Transverse colon (tissue), 4 donors: ENCODE measurements at regions not wholly inside any gene's neighbourhood (a gene's known extent, or its start where the extent isn't known, plus 50 kb on each side); places are given as distances from the start of the nearest gene placed in this dataset.

Source experiments
- DNase-seq: peaks from one replicate; pipeline ENCODE4 v3.0.0-alpha.2; 2019
- H3K27ac ChIP-seq, 4 donors: fragments of 200-600 bp; sonication (generic); 2 replicates each; pipeline ENCODE4 v1.5.1; 2016 to 2018; ENCODE audit warnings: inconsistent platforms in 4 of 4
- H3K27me3 ChIP-seq: fragments of 200-600 bp; sonication (generic); 2 replicates; pipeline ENCODE4 v1.5.1; 2017; ENCODE audit warnings: inconsistent platforms
- H3K36me3 ChIP-seq, 4 donors: fragments of 200-600 bp; sonication (generic); 2 replicates each; pipeline ENCODE4 v1.5.1; 2017 to 2019; ENCODE audit warnings: inconsistent platforms in 4 of 4
- H3K4me1 ChIP-seq, 4 donors: fragments of 200-600 bp; sonication (generic); 2 replicates each; pipeline ENCODE4 v1.5.1; 2017 to 2020; ENCODE audit warnings: inconsistent platforms in 4 of 4
- H3K4me3 ChIP-seq, 4 donors: fragments of 200-600 bp; sonication (generic); 1 replicate in 1 of 4; 2 replicates in 3 of 4; pipeline versions ENCODE4 v1.5.1 to v1.6.1; 2017 to 2019; ENCODE audit warnings: inconsistent platforms in 4 of 4
- H3K9me3 ChIP-seq, 2 donors: fragments of 200-600 bp; sonication (generic); 2 replicates each; pipeline ENCODE4 v1.5.1; 2017 to 2019; ENCODE audit warnings: inconsistent platforms in 2 of 2
- EP300 ChIP-seq: sonication (generic); formaldehyde crosslinking; IDR thresholded peaks from one replicate; pipeline ENCODE4 v1.6.1; 2017; ENCODE audit warnings: antibody characterized with exemption, low read depth
- POLR2A ChIP-seq: fragments of 450-650 bp; IDR thresholded peaks from one replicate; pipeline ENCODE4 v1.6.1; 2016; ENCODE audit warnings: antibody characterized with exemption, mild to moderate bottlenecking, moderate library complexity
- POLR2AphosphoS5 ChIP-seq, 3 donors: sonication (generic); formaldehyde crosslinking; IDR thresholded peaks; one replicate each; pipeline ENCODE4 v1.6.1; 2016; ENCODE audit warnings: antibody characterized with exemption in 3 of 3
- WGBS, 2 donors: methylation state at CpG; one replicate each; pipeline ENCODE4 v1.1.5; 2018; ENCODE audit warnings: low coverage in 1 of 2; 5-methylcytosine and 5-hydroxymethylcytosine counted together
- in situ Hi-C, 4 donors: fragments of 200-750 bp; cut with MboI; loops; one replicate each; pipeline versions ENCODE4 v1.15.0 to v1.15.1; 2017; ENCODE audit warnings: low sequenced_read_pairs in 3 of 4, low pct_ligation_motif_present in 1 of 4, low pct_unique_long_range_greater_than_20kb in 1 of 4
- intact Hi-C: fragments of 100-400 bp; cut with DNase I; formaldehyde crosslinking; loops from one replicate; pipeline ENCODE4 v1.15.1; 2023; ENCODE audit warnings: low total_unique reads
- TF ChIP-seq, protein P1 (sequence below), 5 experiments: fragments of 200-600 bp in 3 of 5; fragments of 450-650 bp in 2 of 5; sonication (generic) in 3 of 5; IDR thresholded peaks; 1 replicate in 2 of 5; 2 replicates in 3 of 5; pipeline ENCODE4 v1.5.1; 2016 to 2017; ENCODE audit warnings: antibody characterized with exemption in 5 of 5, inconsistent platforms in 3 of 5, mild to moderate bottlenecking in 2 of 5, moderate library complexity in 1 of 5

DNA sequence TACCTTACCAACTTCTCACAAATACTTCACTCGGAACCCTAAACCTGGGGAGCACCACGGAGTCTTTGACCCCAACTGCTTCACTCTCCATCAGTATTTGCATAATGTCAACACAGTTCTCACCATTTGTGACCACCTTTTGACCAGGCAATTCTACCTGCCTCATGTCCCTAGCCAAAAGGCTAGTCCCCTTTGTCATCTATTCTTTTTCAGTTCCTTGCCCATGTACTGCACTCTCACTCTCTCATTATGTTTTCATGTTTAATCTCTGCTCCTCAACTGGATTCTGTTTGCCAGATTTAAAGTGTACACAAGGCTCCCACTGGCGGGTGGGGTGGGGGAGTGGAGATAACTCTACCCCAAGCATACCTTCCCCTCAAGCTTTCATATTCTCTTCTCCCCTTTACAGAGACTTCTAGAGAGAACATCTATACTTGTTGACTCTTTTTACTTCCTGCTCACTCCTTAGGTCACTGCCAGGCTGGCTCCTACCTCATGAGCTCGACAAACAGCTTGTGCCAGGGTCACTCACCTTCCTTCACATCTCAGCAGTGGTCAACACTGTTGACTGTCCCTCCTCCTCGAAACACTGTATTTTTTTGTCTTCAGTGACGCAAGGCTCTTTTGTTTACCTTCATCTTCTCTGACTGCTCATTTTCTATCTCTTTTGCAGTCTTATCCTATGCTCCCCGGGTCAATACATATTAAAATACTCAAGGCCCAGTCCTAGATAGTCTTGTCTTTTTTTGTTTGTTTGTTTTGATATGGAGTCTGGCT is 88.7 kb upstream of the MAP4K3 start:
- in situ Hi-C loops: no loop called here
- WGBS, 2 donors: 89 to 93% methylated on average over 5 to 7 of the region's 7 CpGs
- H3K27ac ChIP-seq: no peak overlapping the region

GRCh38 chr2:39528701-39529100 is 91.6 kb upstream of the MAP4K3 start:
- Histone ChIP-seq H3K4me3 (no peak overlapping the region), H3K27ac (no peak overlapping the region), H3K4me1 (no peaks in the 10 kb centered on the region), H3K36me3 (no peaks in the 10 kb centered on the region), H3K27me3 (no peaks in the 10 kb centered on the region), H3K9me3 (no peaks in the 10 kb centered on the region)
- DNase-seq: no peak
- no peak for TF ChIP-seq POLR2AphosphoS5 (IDR thresholded peaks at IDR 0.05)
- intact Hi-C loops: loop anchor here (5.0 kb wide), 1 partner anchor 476 kb away; no protein-coding TSS in a partner anchor
- WGBS, 2 donors: 80 to 84% methylated on average over 3 to 5 of the region's 5 CpGs
- in situ Hi-C loops: no loop called here

More for the DNA sequence above, 88.7 kb upstream of the MAP4K3 start:
- Histone ChIP-seq H3K27me3 (no peaks in the 10 kb centered on the region), H3K9me3 (peaks cover 6 to 8% of the 10 kb centered on the region in 2 donors), H3K4me1 (peaks cover 0 to 4% (median 0%) of the 10 kb centered on the region in 4 donors), H3K36me3 (no peaks in the 10 kb centered on the region), H3K4me3 (no peak overlapping the region)
- intact Hi-C loops: loop anchor here (5.0 kb wide), 1 partner anchor 474 kb away; no protein-coding TSS in a partner anchor
- TF ChIP-seq, protein P1, sequence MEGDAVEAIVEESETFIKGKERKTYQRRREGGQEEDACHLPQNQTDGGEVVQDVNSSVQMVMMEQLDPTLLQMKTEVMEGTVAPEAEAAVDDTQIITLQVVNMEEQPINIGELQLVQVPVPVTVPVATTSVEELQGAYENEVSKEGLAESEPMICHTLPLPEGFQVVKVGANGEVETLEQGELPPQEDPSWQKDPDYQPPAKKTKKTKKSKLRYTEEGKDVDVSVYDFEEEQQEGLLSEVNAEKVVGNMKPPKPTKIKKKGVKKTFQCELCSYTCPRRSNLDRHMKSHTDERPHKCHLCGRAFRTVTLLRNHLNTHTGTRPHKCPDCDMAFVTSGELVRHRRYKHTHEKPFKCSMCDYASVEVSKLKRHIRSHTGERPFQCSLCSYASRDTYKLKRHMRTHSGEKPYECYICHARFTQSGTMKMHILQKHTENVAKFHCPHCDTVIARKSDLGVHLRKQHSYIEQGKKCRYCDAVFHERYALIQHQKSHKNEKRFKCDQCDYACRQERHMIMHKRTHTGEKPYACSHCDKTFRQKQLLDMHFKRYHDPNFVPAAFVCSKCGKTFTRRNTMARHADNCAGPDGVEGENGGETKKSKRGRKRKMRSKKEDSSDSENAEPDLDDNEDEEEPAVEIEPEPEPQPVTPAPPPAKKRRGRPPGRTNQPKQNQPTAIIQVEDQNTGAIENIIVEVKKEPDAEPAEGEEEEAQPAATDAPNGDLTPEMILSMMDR (IDR thresholded peaks at IDR 0.05): no peak
- TF ChIP-seq POLR2A: no peak
- TF ChIP-seq EP300: no peak
- no peak for TF ChIP-seq POLR2AphosphoS5 (IDR thresholded peaks at IDR 0.05)
- DNase-seq: no peak

- TF ChIP-seq, protein P1 (IDR thresholded peaks at IDR 0.05): no peak
- TF ChIP-seq POLR2A: no peak
- no peak for DNase-seq
- Histone ChIP-seq H3K27me3 (no peaks in the 10 kb centered on the region), H3K27ac (no peak overlapping the region), H3K36me3 (no peaks in the 10 kb centered on the region), H3K9me3 (no peaks in the 10 kb centered on the region), H3K4me1 (no peaks in the 10 kb centered on the region), H3K4me3 (no peak overlapping the region)
- intact Hi-C loops: loop anchor here (5.0 kb wide), 1 partner anchor 478 kb away; no protein-coding TSS in a partner anchor
- WGBS, 2 donors: 95 to 100% methylated on average over 1 of the region's 1 CpG
- in situ Hi-C loops: no loop called here
Measured at GRCh38 chr2:39529836-39530235, 92.8 kb upstream of the MAP4K3 start.

DNA sequence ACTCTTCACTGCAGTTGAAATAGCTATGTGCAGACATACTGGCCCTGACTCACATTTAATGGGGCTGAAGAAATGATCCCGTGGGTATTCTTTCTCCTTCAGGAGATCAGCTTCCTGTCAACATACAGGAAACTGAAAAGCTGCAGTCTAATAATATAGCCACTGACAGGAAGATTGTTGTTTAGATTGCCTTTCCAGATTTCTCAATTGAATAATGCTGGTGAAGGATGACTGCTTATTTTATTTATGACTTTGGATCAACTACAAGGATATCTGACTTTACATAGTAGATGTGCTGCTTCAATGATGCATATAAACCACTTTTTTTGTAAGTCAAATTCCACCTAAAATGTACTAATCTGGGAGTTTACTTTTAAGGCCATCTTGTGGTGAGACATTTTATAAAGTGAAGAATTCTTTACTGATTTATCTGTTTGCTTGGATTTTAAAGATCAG is 93.4 kb upstream of the MAP4K3 start:
- no peak for DNase-seq
- no peak overlapping the region for H3K4me3 ChIP-seq
- intact Hi-C loops: no loop called here
- TF ChIP-seq POLR2A (no peak), POLR2AphosphoS5 (IDR thresholded peaks at IDR 0.05) (no peak), EP300 (no peak)
- TF ChIP-seq, protein P1 (IDR thresholded peaks at IDR 0.05): no peak
- no peaks in the 10 kb centered on the region for H3K36me3 ChIP-seq
- no peaks in the 10 kb centered on the region for H3K27me3 ChIP-seq
- in situ Hi-C loops: no loop called here
- H3K4me1 ChIP-seq: no peaks in the 10 kb centered on the region
- WGBS, 2 donors: 38% methylated on average over 1 of the region's 1 CpG; no CpG with 5 or more reads in 1 of the 2 donors
- H3K9me3 ChIP-seq: no peaks in the 10 kb centered on the region
- H3K27ac ChIP-seq: no peak overlapping the region
